ENCODE measurements at regions not wholly inside any gene's neighbourhood (a gene's known extent, or its start where the extent isn't known, plus 50 kb on each side); places are given as distances from the start of the nearest gene placed in this dataset.
A peak's percentile ranks its signal among the peaks of the same experiment; 100 is the strongest.

DNA sequence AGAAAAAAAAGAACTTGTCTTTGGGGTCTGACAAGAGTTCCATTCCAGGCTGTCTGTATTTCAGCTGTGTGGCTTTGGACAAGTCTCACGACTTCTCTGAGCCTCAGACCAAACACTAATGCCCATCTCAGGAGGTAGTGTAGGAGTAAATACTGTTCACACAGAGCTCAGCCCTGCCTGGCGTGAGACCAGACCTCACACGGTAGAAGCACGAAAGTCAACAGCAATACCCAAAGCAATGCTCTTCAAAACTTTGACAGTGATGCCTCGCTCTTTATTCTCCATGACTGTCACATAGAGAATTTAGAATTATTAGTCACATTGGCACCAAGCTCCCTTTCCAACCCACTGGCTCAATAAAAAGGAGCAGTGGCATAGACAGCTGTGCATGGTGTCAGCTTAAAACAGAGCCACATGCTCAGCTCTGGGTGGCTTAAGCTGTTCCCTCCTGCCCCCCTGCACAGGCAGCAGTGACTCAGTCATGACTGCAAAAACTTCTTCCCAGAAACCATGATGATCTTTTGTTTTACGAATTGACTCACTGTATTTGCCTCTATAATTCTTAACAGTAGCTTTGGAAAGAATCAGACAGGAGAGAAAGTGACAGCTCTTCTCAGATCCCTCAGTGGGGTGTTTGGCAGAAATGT is 74.0 kb upstream of the PHF21B start:
- intact Hi-C loops (cut with DNase I, micrococcal nuclease): no loop called here
- Histone ChIP-seq H3K36me3 (ENCODE audit: low read depth) (no peaks in the 10 kb centered on the region), H3K4me3 (no peak overlapping the region), H3K9me3 (no peaks in the 10 kb centered on the region), H3K4me1 (ENCODE audit: low read depth) (no peaks in the 10 kb centered on the region)
- no peak for TF ChIP-seq CTCF (IDR thresholded peaks at IDR 0.05)
- no peak for DNase-seq
- no peak for ATAC-seq

GRCh38 chr22:45084400-45084920 is 74.7 kb upstream of the PHF21B start:
- intact Hi-C loops (cut with DNase I, micrococcal nuclease): no loop called here
- no peak overlapping the region for H3K4me3 ChIP-seq
- no peaks in the 10 kb centered on the region for H3K36me3 ChIP-seq (ENCODE audit: low read depth)
- ATAC-seq (no peak), DNase-seq (no peak)
- no peaks in the 10 kb centered on the region for H3K9me3 ChIP-seq
- no peak for TF ChIP-seq CTCF (IDR thresholded peaks at IDR 0.05)
- H3K4me1 ChIP-seq (ENCODE audit: low read depth): no peaks in the 10 kb centered on the region

- TF ChIP-seq CTCF (IDR thresholded peaks at IDR 0.05): no peak
- intact Hi-C loops (cut with DNase I, micrococcal nuclease): no loop called here
- no peaks in the 10 kb centered on the region for H3K9me3 ChIP-seq
- peaks cover 13% of the 10 kb centered on the region for H3K4me1 ChIP-seq (ENCODE audit: low read depth)
- no peaks in the 10 kb centered on the region for H3K36me3 ChIP-seq (ENCODE audit: low read depth)
- DNase-seq (no peak), ATAC-seq (no peak)
- no peak overlapping the region for H3K4me3 ChIP-seq
Observed at GRCh38 chr22:45087802-45088201, 75.9 kb upstream of the NUP50 start.

GRCh38 chr22:45088576-45088975 is 75.1 kb upstream of the NUP50 start:
- no peaks in the 10 kb centered on the region for H3K9me3 ChIP-seq
- no peaks in the 10 kb centered on the region for H3K36me3 ChIP-seq (ENCODE audit: low read depth)
- H3K4me1 ChIP-seq (ENCODE audit: low read depth): peaks cover 13% of the 10 kb centered on the region
- H3K4me3 ChIP-seq: no peak overlapping the region
- intact Hi-C loops (cut with DNase I, micrococcal nuclease): no loop called here
- ATAC-seq (no peak), DNase-seq (no peak)
- TF ChIP-seq CTCF (IDR thresholded peaks at IDR 0.05): no peak

- ATAC-seq (peak; percentile 77), DNase-seq (peak in 2 of 3 donors; percentile 43 to 49)
- intact Hi-C loops (cut with DNase I, micrococcal nuclease): no loop called here
- no peak for TF ChIP-seq CTCF (IDR thresholded peaks at IDR 0.05)
- Histone ChIP-seq H3K36me3 (ENCODE audit: low read depth) (no peaks in the 10 kb centered on the region), H3K9me3 (no peaks in the 10 kb centered on the region), H3K4me1 (ENCODE audit: low read depth) (peaks cover 13% of the 10 kb centered on the region), H3K4me3 (no peak overlapping the region)
Observed at GRCh38 chr22:45090497-45090910, 73.2 kb upstream of the NUP50 start.

Measured in mucosa of descending colon (tissue), 3 donors.